WI38 (cell line): ENCODE measurements at regions not wholly inside any gene's neighbourhood (a gene's known extent, or its start where the extent isn't known, plus 50 kb on each side); places are given as distances from the start of the nearest gene placed in this dataset.

Experiments used
- H3K4me3 ChIP-seq: 2 replicates; pipeline ENCODE4 v1.5.1; 2011; ENCODE audit warnings: low read depth, mild to moderate bottlenecking, control low read depth, low read length
- TF ChIP-seq, protein P1 (sequence below): IDR thresholded peaks from 2 replicates; pipeline ENCODE4 v1.5.1; 2012; ENCODE audit warnings: low read depth, mild to moderate bottlenecking, control low read depth, low read length

- no peak overlapping the region for H3K4me3 ChIP-seq
- TF ChIP-seq, protein P1, sequence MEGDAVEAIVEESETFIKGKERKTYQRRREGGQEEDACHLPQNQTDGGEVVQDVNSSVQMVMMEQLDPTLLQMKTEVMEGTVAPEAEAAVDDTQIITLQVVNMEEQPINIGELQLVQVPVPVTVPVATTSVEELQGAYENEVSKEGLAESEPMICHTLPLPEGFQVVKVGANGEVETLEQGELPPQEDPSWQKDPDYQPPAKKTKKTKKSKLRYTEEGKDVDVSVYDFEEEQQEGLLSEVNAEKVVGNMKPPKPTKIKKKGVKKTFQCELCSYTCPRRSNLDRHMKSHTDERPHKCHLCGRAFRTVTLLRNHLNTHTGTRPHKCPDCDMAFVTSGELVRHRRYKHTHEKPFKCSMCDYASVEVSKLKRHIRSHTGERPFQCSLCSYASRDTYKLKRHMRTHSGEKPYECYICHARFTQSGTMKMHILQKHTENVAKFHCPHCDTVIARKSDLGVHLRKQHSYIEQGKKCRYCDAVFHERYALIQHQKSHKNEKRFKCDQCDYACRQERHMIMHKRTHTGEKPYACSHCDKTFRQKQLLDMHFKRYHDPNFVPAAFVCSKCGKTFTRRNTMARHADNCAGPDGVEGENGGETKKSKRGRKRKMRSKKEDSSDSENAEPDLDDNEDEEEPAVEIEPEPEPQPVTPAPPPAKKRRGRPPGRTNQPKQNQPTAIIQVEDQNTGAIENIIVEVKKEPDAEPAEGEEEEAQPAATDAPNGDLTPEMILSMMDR, result no peak
Measured at GRCh38 chr1:194052514-194053338, 866.3 kb upstream of the B3GALT2 start.

DNA sequence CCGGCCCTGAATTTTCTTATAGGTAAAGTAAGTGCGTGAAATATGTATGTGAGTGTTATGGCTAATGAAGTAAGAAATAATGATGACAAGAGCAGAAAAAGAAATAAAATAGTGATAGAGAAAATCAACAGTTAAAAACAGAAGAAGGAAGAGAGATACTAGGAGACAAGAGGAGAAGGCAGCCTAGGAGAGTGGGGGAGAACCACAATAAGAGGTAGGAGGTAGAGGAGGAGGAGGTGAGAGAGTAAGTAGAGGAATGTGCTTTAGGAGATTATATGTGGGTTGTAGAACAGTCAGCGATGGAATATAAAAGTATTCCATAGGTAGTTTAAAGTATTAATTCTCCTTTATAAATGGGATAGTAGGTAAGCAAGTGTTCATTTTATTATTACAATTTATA is 861.5 kb upstream of the B3GALT2 start:
- H3K4me3 ChIP-seq, result no peak overlapping the region
- TF ChIP-seq, protein P1, result no peak

- no peak overlapping the region for H3K4me3 ChIP-seq
- TF ChIP-seq, protein P1, result no peak
Measured at GRCh38 chr1:194047206-194047605, 860.8 kb upstream of the B3GALT2 start.

DNA sequence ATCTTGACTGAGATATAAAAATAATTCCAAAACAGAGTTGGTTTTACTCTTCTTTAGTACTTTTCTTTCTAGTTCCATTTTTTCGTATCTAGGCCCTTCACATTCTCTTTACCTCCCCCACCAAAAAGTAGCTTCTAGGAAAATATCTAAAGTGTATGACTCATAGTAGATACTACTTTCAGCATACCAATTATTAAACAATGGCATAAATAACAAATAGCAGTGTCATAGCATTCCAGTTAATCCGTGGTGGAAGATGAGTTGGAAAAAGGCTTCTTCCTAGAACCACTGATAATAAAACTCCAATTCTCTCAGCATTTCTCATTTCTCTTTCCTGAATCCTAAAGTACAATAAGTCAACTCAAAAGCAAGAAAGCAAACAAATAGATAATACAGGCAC is 859.0 kb upstream of the B3GALT2 start:
- H3K4me3 ChIP-seq, result no peak overlapping the region
- TF ChIP-seq, protein P1, result no peak

DNA sequence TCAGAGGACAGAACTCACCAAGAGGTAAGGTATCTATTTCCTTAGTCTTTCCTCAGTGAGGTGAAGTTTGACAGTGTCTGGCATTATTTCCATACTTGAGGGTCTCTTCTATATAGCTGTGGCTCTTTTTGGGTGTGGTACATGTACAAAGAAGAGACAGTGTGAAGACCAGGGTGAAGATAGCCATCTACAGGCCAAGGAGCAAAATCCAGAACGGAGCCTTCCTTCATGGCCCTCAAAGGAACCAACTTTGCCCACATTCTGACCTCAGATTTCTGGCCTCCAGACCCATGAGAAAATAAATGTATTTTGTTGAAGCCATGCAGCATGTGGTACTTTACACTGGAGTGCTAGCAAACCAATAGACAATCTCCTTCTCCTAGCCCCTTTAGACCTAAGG is 858.5 kb upstream of the B3GALT2 start:
- no peak overlapping the region for H3K4me3 ChIP-seq
- TF ChIP-seq, protein P1, result no peak

- TF ChIP-seq, protein P1, result no peak
- H3K4me3 ChIP-seq, result no peak overlapping the region
Measured at GRCh38 chr1:194043984-194044755, 857.8 kb upstream of the B3GALT2 start.

DNA sequence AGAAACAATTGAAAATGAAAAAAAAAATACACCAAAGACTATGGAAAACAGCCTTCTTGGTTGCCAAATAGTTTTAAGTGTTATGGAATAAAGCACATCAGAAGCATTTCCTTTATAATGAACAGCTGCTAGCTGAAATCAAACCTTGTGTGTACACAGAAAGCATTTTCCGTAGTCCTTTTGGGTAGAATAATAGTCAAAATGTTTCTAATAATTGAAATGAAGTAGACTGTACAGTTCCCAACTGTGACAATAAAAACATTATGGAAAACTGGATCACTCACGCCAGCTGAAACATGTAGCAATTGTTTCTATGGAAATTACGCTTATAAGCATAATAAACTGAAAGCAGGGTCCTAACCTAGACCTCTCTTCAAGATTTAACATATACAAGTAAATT is 856.3 kb upstream of the B3GALT2 start:
- no peak overlapping the region for H3K4me3 ChIP-seq
- TF ChIP-seq, protein P1, result no peak
